Left forelimb (tissue), 1 donor: ENCODE measurements at regions not wholly inside any gene's neighbourhood (a gene's known extent, or its start where the extent isn't known, plus 50 kb on each side); places are given as distances from the start of the nearest gene placed in this dataset.
"Not testable (repeated sequence)": the region's sequence is repeated elsewhere in the genome, so short reads cannot be mapped to it uniquely, and the experiment has no call there.

ENCODE experiments used
- DNase-seq: peaks from one replicate; pipeline ENCODE4 v3.0.0-alpha.2; 2018; ENCODE audit warnings: low spot score

GRCh38 chr12:131229426-131230339 is 276.0 kb downstream of the ADGRD1 start:
- no peak for DNase-seq

- no peak for DNase-seq
These were observed 276.8 kb downstream of the ADGRD1 start for GRCh38 chr12:131230340-131231031.

GRCh38 chr12:131231032-131231980 is 277.6 kb downstream of the ADGRD1 start:
- DNase-seq = no peak

DNA sequence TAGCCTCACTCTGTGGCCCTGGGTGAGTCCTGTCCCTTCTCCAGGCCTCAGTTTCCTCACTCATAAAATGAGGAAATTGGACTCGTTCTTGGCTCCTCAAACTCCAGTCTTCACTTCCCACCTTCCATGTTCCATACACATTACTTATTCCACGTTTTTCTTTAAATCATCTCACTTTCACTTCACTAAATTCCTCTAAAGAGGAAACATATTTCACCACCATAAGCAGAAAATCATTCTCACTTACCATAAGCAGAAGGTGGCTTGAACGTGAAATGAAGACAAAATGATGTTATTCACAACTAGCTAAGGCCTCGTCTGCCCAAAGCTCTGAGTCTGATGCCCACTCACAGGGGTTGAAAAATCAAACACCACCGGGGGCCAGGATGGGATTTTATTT is 278.3 kb downstream of the ADGRD1 start:
- DNase-seq = no peak

DNA sequence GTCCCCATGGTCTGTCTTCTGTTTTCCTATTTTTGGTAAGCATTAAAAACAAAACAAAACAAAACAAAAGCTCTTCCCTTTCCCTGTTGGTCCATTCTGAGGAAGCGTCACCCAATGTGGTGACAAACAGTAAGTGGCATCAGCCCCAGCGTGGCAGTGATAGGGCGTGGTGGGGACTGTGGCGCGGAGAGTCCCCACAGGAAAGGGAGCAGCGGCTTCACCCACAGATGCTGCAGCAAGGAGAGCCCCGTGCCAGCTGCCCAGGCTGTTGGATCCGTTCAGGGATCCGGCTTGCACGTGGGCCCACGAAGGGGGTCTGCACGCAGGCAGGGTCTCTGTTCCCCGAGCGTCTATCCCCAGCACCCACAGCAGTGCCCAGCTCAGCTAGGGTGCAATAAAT is 279.2 kb downstream of the ADGRD1 start:
- not testable (repeated sequence) for DNase-seq

DNA sequence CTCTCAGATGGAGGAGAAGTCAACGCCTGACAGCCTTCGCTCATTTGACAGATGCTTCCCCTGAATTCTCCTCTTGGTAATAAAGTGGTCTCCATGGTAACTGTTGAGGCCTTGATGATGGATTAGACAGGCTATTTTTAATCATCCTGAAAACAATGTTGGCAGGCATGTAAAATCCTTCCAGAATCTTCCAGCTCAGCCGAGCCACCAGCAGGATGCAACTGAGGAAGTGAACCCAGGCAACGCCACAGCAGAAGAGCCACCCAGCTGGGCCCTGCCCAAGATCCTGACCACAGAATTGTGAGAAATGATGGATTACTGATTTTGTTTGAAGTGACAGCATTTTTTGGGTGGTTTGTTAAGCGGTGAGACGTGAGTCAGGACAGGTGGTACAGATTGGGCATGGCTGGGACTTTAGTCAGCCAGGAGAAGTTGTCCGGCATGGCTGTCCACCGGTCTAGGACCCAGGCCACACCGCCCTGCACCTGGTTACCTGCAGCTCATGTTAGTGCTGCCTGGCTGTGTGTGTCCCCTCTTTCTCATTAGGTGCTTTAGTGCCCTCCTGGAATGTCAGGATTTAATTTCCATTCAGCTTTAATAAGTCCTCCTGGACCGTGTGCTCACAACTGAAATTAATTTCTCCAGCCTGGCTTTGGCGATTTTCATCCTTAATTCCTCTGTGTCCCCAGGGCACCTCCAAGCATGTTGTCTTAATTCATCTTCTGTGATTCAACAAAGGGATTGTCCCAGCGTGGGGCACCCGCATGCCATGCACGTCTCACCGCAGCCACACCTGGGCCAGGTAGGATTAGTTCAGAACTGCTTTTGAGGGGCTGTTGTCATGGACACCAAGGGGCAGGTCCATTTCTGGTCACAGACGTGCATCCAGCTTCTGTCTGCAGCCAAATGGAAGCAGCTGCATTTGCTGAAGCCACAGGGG is 280.4 kb downstream of the ADGRD1 start:
- not testable (repeated sequence) for DNase-seq

- DNase-seq = not testable (repeated sequence)
These were observed 281.1 kb downstream of the ADGRD1 start for GRCh38 chr12:131234841-131235271.

DNA sequence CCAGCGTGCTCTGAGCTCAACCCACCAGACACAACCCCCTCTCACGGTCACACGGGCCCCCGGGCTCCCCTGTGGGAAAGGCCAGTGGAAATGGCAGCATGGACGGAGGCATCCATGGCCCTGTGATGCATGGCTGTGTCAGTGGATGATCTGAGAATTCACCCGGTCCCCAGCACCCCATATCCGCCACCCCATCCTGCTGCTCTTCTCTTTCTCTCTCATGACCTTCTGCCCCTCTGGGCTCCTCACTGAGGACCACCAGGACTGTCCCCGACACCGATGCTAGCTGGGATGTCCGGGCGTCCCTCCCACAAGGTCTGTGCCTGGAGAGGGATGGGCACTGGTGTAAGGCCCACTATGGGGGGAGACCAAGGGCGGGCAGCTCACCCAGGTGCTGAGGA is 282.2 kb downstream of the ADGRD1 start:
- DNase-seq = no peak

- no peak for DNase-seq
These were observed 285.8 kb downstream of the ADGRD1 start for GRCh38 chr12:131239384-131240094.

DNA sequence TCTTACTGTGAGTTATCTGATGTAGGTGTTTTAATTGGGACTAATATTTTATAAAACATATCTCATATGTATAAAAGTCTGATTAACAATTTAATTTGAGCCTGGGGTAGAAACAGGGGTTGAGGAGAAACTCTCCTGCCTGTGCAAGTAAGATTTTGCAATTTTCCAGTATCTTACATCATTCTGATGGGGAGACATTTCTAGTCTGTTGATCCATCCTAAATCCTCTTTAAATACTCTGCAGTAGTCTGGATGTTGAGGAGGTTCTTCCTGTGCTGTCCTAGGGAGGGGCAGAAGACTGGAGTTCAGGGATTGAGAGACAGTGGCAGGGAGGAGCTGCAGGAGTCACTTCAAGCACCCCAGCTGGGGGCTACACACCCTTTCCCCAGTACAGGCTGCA is 287.8 kb downstream of the ADGRD1 start:
- no peak for DNase-seq

GRCh38 chr12:131242741-131243496 is 289.2 kb downstream of the ADGRD1 start:
- DNase-seq = no peak

DNA sequence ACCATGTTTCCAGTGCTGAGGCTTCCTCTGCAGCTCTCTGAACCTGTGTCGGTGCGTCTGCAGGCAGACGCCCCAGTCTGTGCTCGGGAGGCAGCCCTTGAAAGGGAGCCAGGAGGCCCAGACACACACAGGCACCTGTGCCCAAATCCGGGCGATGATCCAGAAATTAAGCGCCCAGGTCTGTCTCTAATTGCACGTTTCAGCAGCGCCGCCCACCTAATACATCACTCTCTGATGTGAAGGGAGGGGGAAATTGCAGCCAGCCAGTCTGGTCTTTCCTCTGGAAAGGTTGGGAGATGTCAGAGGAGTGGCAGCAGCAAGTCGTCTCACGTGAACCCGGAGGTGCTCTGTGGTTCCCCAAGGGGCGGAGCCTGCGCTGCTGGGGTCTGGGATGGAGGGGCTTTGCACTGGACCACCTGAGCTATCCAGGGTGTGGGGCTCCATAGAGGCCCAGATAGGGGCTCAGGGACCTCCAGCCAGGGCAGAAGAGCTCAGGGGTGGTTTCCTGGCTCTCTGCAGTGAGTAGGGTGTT is 290.5 kb downstream of the ADGRD1 start:
- not testable (repeated sequence) for DNase-seq

- DNase-seq = not testable (repeated sequence)
These were observed 291.5 kb downstream of the ADGRD1 start for GRCh38 chr12:131245161-131245560.

DNA sequence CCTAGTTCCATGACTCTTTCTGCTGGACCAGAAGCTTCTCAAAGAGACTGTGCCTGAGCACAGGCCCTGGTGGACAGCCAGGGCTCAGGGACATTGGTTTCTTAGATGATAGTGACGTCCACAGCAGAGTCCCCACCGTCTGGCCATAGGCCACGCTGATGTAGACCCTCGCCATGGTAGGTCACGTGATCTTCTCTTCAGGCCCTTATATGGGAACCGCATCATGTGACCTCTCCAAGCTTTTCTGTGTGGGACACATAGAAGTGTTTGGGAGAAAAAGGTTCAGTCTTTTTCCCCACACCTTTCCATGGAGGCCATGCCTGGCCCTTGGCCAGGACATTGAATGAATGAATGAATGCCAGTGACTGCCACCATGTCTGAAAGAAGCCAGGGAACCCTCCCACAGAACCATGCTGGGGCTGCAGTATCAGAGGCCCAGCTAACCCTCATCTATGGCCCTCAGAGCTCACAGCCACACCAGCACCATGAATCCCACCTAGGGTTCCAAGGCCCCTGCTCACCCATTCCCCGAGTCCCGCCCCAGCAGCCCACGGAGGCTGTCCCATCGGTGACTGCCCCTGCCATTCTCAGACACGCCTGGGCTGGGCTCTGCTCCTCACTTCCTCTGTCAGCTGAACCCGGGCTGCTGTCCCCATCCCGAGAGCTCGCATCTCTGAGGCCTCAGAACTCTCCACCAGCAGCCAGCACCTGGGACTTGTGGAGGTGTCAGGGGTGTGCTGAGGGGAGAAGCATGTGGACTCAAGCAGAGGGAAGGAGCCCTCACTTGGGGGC is 292.1 kb downstream of the ADGRD1 start:
- DNase-seq = no peak

GRCh38 chr12:131247026-131247725 is 293.5 kb downstream of the ADGRD1 start:
- DNase-seq = not testable (repeated sequence)

DNA sequence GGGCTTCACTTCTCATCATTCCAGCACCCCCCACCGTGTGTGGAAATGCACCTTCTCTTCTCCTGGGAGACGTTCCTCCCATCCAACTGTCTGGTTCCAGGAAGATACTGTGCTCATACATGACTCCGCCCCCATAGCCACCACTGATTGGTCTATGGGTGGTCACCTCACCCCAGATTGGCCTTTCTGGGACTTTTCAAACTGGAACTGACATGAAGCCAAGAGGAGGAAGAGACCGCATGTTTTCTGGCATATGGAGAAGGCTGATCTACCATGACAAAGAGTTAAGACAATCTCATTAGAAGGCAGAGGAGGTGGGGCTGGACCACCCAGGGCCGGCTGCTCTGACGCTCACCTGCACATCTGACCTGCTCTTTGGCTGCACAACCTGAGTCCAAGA is 294.2 kb downstream of the ADGRD1 start:
- not testable (repeated sequence) for DNase-seq

DNA sequence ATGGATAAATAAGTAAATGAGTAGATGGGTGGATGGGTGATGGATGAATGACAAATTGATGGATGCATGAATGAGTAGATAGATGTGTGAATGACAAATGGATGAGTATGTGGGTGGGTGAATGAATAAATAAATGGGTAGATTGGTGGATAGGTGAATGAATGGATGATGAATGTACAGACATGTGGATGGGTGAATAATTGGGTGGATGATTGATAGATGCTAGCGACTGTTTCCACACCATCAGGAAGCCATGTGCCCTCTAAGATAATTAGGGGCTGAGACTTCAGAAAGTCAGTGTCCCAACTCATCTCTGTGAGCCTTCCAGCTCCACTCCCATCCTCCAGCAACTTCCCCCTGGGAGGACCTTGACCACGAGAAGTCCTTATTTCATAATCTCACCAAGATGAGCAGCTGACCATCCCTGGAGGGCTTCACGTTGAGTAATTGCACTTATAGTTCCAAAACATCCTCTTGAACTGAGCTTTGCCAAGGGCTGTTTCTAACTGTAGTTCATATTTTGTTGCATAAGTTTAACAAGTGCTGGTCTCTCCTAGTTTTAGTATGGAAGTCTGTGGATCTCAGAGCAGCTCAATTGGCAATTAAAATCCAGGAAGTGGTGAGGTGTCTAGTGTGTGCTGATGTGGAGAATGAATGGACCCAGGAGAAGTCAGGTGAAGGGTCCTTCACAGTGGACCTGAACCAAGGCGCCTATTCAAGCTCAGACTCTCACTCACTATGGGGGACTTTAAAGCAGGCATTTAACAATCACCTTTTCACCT is 295.7 kb downstream of the ADGRD1 start:
- DNase-seq = no peak
